SK-MEL-5 (cell line): ENCODE measurements at regions not wholly inside any gene's neighbourhood (a gene's known extent, or its start where the extent isn't known, plus 50 kb on each side); places are given as distances from the start of the nearest gene placed in this dataset.
"Not testable (repeated sequence)": the region's sequence is repeated elsewhere in the genome, so short reads cannot be mapped to it uniquely, and the experiment has no call there.

Source experiments
- DNase-seq: peaks from one replicate; pipeline ENCODE4 v3.0.0-alpha.2; 2016; ENCODE audit warnings: low read depth, low spot score
- in situ Hi-C: cut with HindIII; loops from 2 replicates; pipeline ENCODE4 v1.10.0; 2016; ENCODE audit warnings: low sequenced_read_pairs, high pct_unique_total_duplicates, low pct_unique_long_range_greater_than_20kb

DNA sequence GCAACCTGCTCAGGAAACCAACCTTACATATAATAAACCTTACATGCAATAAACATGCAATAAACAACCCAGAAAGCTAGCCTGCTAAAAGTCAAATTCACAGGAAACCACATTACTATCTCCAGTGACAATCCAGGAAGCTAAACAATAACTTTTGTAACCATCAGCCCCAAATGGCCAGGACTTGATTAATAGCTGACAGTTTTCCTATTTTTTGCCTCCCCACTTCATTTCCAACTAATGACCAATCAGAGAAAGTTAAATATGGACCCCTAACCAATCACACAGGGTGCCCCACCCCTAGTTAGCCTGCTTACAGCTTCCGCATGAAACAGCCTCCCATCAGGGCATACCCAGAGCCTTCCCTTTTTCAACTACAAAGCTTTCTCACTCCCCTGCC, 152.2 kb upstream of the LMNTD1 start:
- in situ Hi-C loops, result no loop called here

DNA sequence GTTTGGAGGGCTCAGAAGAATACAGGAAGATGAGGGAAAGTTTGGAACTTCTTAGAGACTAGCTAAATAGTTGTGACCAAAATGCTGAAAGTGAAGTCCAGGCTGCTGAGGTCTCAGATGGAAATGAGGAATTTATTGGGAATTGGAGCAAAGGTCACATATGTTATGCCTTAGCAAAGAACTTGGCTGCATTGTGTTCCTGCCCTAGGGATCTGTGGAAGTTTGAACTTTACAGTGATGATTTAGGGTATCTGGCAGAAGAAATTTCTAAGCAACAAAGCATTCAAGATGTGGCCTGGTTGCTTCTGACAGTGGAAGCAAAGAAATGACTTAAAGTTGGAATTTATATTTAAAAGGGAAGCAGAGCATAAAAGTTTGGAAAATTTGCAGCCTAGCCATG, 153.6 kb upstream of the LMNTD1 start:
- DNase-seq, in situ Hi-C loops: not testable (repeated sequence)

More for the DNA sequence above, 152.2 kb upstream of the LMNTD1 start:
- DNase-seq, result no peak

DNA sequence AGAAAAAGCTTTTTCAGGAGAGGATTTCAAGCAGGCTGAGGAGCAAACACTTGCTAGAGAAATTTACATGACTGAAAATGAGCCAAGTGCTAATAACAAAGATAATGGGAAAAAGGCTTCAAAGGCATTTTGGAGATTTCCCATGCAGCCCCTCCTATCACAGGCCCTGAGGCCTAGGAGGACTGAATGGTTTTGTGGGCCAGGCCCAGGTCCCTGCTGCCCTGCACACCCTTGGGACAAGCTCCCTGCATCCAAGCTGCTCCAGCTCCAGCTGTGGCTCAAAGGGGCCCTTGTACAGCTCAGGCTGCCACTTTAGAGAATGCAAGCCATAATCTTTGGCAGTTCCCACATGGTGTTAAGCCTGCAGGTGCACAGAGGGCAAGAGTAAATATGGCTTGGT, 154.0 kb upstream of the LMNTD1 start:
- in situ Hi-C loops, result no loop called here

DNA sequence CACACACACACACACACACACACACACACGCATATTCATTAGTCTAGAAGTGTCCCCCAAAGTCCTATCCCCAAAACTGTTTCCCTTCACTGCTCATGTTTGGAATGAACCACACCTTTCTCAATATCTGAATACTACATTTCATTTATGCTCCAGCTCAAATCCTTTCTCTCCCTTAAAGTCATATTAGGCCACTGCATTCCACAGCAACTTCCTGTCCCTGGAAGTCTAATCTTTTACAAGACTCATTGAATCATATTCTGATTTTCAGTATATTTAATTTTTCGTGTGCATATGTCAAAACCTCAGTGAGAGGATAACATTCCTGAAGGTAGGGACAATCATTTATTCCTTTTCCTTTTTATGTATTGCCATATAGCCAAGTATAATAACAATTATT, 155.6 kb upstream of the LMNTD1 start:
- no peak for DNase-seq
- in situ Hi-C loops, result no loop called here

More for the DNA sequence above, 154.0 kb upstream of the LMNTD1 start:
- DNase-seq, result no peak

DNA sequence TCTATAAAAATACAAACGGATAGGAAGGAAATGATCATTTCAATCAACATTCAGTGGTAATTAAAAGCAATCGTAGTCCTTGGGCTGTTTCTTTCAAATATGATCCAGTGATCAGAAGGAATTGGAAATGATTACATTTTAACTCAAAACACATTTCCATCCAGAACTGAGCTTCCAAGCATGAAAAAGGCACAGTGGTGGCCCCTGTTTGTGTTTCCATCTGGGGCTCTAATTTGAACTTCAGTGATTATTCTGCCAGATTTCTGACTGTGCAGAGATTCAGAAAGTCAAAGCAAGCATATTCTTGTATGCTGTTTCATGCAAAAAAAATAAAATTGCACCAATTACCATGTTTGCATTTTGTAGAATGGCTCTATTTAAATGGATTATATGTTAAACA, 157.0 kb upstream of the LMNTD1 start:
- in situ Hi-C loops, result no loop called here

DNA sequence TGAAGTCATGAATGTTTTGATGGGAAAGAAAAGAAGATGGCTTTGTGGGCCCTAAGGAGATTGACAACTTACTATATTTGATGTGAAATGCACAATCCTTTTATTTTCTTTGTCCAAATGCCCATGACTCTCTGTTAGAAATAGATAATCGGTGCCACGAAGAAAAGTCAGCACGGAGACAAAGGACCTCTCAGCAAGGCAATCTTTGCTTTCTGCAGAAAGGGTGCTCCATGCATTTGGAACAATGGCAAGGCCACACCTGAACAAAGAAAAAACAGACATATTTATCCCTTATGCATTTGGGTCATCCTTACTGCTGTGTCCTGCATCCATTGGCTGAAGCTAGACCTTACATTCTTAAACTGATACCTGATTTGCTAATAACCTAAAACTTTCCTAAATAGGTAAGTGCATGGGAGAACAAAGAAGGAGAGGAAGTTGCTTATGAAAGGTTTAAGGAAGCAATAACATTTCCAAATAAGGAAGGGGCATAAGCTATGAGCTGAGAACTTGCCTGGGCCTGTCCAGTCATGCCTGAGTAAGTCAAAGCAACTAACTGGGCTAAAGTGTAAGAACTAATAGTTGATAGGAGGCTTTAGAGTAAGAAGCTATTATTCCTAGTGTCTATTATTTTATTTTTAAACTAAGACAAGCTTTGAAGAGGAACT, 158.0 kb upstream of the LMNTD1 start:
- in situ Hi-C loops, DNase-seq: not testable (repeated sequence)

More for the DNA sequence above, 157.0 kb upstream of the LMNTD1 start:
- DNase-seq, result no peak

DNA sequence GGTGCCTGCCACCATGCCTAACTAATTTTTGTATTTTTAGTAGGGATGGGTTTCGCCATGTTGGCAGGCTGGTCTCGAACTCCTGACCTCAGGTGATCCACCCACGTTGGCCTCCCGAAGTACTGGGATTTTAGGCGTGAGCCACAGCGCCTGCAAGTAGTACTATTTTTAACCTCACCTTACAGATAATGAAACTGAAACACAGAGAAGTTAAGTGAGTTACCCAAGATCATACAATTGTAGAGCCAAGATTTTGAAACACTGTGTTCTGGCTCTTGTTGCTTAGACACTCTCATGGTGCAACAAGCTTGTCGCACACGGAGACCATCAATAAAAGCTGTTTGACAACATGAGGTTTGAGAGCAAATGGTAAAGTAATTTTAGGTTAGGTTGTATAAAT, 159.1 kb upstream of the LMNTD1 start:
- DNase-seq, result no peak
- in situ Hi-C loops, result no loop called here

DNA sequence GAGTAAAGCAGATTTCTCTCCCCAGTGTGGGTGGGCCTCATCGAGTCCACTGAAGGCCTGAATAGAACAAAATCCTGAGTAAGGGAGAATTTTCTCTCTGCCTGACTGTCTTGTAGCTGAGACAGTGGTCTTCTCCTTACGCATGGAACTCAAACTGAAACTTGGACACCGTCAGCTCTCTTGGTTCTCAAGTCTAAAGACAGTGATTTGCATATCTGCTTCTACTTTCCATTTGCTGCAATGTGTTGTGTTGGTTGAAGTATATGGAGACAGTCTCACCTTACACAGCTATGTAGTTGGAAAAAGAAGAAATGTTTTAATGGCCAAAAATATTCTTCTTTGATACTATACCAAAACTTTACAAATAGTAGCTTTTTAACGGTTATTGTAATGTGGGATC, 160.2 kb upstream of the LMNTD1 start:
- in situ Hi-C loops, result no loop called here
- DNase-seq, result no peak

DNA sequence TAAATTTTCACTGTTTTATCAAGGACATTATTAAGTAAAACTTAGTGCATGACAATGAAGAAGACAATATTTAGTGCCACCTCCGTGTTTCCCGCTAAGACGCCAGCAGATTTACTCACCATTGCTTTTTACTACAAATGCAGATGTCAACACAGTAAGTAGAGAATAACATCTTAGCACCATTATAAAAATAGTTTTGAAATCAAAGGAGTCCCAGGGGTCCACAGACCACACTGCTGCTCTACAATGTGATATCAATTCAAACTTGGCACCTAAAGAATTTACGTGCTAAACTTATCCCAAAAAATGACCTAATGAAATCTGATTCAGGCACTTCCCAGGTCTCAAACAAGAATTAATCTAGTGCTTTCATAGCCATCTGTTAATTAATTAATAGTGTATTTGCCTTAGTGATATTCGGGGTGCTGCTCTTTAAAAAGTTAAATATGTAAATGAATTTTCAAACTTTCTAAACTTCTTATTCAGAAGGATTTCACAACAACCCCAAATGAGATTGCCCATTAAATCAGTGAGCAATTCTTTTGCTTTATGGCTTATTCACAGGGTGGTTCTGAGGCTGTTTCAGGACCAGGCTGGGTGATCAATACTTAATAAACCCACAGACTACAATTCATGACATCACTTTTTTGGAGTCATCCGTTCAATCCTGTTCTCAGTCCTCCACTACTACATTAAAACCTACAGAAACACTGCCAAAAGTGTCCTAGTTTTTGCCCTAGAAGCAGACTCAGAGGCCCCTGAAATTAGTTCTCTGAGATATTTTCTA, 161.3 kb upstream of the LMNTD1 start:
- DNase-seq, result no peak
- in situ Hi-C loops, result no loop called here

DNA sequence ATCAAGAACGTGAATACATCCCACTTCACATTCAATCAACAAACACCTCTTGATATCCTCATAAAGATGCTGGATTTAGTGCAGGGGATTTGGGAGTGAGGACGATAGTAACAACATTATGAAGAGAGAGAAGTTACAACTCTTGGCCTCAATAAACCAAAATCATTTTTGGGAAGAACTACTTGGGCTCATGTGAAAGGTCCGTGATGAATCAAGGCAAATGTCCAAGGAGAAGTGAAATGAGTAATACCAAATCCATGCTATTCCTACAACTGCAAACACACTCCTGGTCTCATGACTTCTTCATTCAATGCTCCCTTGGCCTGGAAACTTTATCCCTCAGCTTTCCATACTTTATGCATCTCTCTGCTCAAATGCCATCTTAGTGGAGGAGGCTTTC, 162.0 kb upstream of the LMNTD1 start:
- in situ Hi-C loops, result no loop called here

DNA sequence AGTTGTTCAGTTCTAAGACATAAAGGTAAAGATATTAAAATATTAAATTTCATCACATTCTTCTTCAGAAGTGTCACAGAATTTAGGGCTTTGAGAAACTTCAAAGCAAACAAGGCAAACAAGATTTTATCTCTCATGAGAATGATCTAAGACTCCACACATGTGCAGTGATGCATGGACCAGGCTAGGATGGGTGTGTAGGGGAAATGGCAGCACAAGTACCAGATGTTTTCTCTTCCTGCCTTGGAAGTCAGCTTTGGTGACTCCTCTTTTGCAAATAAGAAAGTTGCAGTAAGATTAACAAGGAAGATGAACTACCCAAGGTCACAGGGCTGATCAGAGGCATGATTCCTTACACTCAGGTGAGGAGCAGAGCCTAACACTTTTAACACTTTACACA, 163.8 kb upstream of the LMNTD1 start:
- in situ Hi-C loops, result no loop called here
- no peak for DNase-seq

More for the DNA sequence above, 162.0 kb upstream of the LMNTD1 start:
- DNase-seq, result no peak

DNA sequence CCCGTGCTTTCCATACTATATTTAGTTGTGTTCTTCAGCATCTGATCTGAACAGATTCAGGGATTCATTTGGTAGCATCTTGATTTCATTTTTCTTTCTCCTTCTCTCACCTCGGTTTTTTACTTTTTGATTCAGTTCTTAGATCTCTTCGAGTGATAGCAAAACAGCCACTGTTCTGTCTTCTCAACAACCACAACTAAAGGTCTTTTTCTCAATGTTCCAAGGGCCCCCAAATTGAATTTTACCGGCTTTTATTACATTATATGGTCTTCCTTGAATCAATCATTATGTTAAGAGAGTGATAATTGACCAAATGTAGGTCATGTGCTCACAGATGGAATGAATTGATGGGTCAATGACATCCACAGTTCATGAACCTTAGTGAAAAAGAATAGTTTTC, 164.5 kb upstream of the LMNTD1 start:
- DNase-seq, result no peak
- in situ Hi-C loops, result no loop called here

DNA sequence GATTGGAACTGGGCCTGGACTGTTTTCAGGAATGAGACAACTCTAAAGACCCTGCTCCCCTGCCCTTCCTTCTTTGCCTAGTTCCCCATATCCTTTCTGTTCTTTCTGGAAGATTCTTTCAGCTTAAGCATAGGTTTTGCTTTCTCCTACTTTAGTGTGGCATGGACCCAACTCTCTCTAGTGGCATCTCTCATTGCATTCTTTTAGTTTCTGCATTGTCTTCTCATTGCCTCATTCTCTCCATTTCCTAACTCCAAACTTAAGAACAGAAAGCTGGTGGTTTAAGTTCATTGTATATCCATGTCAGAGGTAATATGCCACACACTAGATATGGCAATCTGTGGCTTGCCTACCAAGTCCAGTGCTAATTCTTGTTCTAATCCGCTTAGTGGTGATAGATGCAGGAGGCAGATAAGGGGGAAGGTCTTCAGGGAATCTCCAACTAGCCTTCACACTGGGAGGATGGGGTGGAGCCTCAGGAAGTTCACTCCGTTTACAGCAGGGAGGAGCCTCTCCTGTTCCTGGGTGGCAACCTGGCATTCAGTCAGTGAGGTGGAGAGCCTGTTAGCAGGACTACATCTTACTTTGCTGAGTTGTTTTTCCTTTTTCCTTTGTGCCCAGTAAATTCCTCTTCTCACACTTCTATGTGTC, 165.1 kb upstream of the LMNTD1 start:
- no peak for DNase-seq
- in situ Hi-C loops, result no loop called here

DNA sequence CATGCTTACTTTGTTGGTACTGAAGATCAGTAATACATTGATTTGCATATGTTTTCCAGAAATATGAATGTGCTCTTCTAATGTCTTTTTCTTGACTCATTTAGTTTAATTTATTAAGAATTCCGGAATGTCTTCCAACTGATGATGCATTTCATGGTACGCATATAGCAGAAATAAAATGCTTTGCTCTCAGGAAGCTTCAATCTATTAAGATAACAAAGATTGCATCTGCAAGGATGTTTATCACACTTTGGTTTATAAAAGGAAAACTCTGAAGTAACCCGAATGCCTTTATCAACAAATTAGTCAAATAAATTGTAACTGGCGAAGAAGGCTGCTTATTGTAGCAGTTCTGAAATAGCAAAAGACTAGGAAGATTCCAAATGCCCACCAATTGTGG, 166.4 kb upstream of the LMNTD1 start:
- in situ Hi-C loops, result no loop called here
- no peak for DNase-seq

DNA sequence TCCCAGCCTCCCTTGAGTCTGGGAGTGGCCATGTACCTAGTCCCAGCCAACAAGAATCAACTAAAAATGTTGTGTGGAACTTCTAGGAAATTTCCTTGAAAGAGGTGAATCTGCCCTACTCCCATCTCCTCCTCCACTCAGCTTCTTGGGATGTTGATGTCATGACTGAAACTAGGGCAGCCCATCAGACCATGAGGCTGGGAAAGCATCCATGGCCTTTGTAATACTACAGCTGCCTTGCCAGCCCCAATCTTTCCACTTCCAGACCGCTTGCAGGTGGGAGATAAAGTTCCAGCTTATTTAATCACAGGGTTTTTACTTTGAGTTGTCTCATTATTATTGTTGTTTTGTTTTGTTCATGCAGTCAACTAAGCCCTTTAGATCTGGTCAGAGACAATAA, 170.3 kb upstream of the LMNTD1 start:
- in situ Hi-C loops, result no loop called here

DNA sequence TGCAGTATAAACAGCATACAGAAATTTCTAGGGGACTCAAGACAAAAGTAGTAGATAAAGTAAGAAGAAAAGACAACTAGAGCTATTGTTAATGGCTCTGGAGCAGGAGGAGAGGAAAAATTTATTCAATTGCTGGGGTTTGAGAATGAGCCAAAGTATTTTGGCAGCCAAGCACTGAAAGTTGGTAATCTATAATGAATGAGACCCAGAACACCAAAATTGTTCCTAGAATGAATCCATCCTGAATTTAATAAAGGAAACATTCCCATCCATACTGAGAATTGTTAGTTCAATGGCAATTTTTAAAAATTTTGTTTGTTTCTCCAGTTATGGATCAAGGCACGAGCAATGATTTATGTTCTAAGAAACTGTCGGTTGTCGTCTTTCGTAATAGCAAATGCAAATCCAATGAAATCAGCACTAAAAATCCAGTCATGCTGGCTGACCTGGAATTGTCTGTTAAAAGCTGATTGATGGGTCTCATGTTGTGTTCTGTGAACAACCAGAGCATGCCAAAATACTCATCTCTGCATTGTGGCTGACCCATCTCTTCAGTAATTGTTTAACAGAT, 170.9 kb upstream of the LMNTD1 start:
- DNase-seq, result peak; percentile 50
- in situ Hi-C loops, result no loop called here

More for the DNA sequence above, 170.3 kb upstream of the LMNTD1 start:
- no peak for DNase-seq

DNA sequence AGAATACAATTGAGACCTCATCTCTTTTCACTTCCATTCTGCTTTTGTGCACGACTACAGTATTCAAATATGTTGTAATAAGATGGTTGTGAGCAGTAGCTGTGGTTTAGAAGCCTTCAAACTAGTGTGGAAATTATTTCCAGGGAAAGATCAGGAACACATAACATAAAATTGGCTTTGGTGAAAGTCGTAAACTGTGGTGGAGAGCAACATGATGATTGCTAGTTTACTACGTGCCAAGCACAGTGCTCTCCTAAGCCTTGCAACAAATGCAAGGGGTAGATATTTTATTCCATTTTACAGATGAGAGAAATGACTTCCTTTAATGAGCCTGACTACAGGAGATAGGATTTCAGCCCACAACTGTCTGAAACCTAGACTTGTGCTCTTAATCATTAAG, 172.4 kb upstream of the LMNTD1 start:
- DNase-seq, result no peak
- in situ Hi-C loops, result no loop called here

DNA sequence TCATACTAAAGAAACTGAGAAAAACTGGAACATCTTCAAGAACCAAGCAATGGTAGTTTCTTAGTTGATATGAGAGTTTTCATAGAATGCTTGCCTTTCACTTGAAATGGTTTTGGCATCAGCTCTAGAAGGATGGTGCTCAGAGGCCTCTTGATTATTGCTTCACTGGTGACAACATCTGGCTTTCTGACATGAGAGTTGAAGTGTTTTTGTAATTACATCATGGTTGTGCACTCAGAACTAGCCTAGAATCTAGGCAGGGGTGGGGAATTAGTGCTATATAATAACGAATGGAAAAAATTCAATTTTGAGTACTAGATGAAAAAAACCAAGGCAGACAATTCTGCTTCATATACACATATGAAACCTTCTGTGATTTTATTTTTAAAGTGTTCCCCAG, 172.8 kb upstream of the LMNTD1 start:
- no peak for DNase-seq
- in situ Hi-C loops, result no loop called here
